Raji (cell line): ENCODE measurements at regions not wholly inside any gene's neighbourhood (a gene's known extent, or its start where the extent isn't known, plus 50 kb on each side); places are given as distances from the start of the nearest gene placed in this dataset.

Experiments used
- POLR2A ChIP-seq: IDR thresholded peaks from 2 replicates; pipeline ENCODE4 v1.6.1; 2011; ENCODE audit warnings: low read depth, low read length, control low read depth; ENCODE audit not compliant: insufficient read depth

GRCh38 chr12:107144441-107144840 is 51.1 kb upstream of the CRY1 start:
- no peak for TF ChIP-seq POLR2A

GRCh38 chr12:107144990-107145389 is 51.6 kb upstream of the CRY1 start:
- no peak for TF ChIP-seq POLR2A

- no peak for TF ChIP-seq POLR2A
Measured at GRCh38 chr12:107145397-107145796, 52.0 kb upstream of the CRY1 start.

- no peak for TF ChIP-seq POLR2A
Measured at GRCh38 chr12:107148107-107148506, 54.8 kb upstream of the CRY1 start.

- TF ChIP-seq POLR2A, result no peak
Measured at GRCh38 chr12:107152315-107152714, 59.0 kb upstream of the CRY1 start.

- TF ChIP-seq POLR2A, result no peak
Measured at GRCh38 chr12:107159384-107159900, 66.1 kb upstream of the CRY1 start.

- TF ChIP-seq POLR2A, result no peak
Measured at GRCh38 chr12:107163413-107163812, 70.1 kb upstream of the CRY1 start.

- TF ChIP-seq POLR2A, result no peak
Measured at GRCh38 chr12:107164392-107164791, 71.0 kb upstream of the CRY1 start.

- TF ChIP-seq POLR2A, result no peak
Measured at GRCh38 chr12:107165581-107165980, 72.2 kb upstream of the CRY1 start.

GRCh38 chr12:107167756-107168155 is 74.4 kb upstream of the CRY1 start:
- TF ChIP-seq POLR2A, result no peak

GRCh38 chr12:107169200-107169599 is 75.9 kb upstream of the CRY1 start:
- no peak for TF ChIP-seq POLR2A

- TF ChIP-seq POLR2A, result no peak
Measured at GRCh38 chr12:107178776-107179175, 85.4 kb upstream of the CRY1 start.

GRCh38 chr12:107179871-107180270 is 86.5 kb upstream of the CRY1 start:
- TF ChIP-seq POLR2A, result no peak

GRCh38 chr12:107180272-107180671 is 86.9 kb upstream of the CRY1 start:
- TF ChIP-seq POLR2A, result no peak

- no peak for TF ChIP-seq POLR2A
Measured at GRCh38 chr12:107184359-107184930, 91.1 kb upstream of the CRY1 start.

- TF ChIP-seq POLR2A, result no peak
Measured at GRCh38 chr12:107196681-107197080, 103.3 kb upstream of the CRY1 start.

- TF ChIP-seq POLR2A, result no peak
Measured at GRCh38 chr12:107200394-107200793, 107.0 kb upstream of the CRY1 start.

- TF ChIP-seq POLR2A, result no peak
Measured at GRCh38 chr12:107207931-107208525, 114.7 kb upstream of the CRY1 start.

- TF ChIP-seq POLR2A, result no peak
Measured at GRCh38 chr12:107219301-107219700, 126.0 kb upstream of the CRY1 start.
